ENCODE measurements at regions not wholly inside any gene's neighbourhood (a gene's known extent, or its start where the extent isn't known, plus 50 kb on each side); places are given as distances from the start of the nearest gene placed in this dataset.
"Not testable (repeated sequence)": the region's sequence is repeated elsewhere in the genome, so short reads cannot be mapped to it uniquely, and the experiment has no call there.

DNA sequence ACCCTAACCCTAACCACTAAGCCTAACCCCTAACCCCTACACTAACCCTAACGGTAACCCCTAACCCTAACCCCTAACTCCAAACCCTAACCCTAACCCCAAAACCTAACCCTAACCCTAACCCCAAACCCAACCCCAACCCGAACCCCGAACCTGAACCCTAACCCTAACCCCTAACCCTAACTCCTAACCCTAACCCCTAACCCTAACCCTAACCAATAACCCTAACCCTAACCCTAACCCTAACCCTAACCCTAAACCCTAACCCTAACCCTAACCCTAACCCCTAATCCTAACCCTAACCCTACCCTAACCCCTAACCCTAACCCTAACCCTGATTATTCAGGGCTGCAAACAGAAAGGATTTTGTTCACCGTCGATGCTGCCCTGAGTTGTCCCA, 144.6 kb upstream of the DUSP22 start:
- H3K4me1 ChIP-seq (ENCODE audit: control insufficient read depth in 2 of 2, insufficient read depth in 2 of 2, low read length in 2 of 2); H4K20me1 ChIP-seq (ENCODE audit: control insufficient read depth, insufficient read depth, low read length, poor library complexity, severe bottlenecking); H3K36me3 ChIP-seq (replicated peaks in 1 of 2; ENCODE audit: control extremely low read depth in 1 of 2, control insufficient read depth in 1 of 2, extremely low read depth in 1 of 2, insufficient read depth in 2 of 2, low read length in 1 of 2); H3K4me3 ChIP-seq (ENCODE audit: control extremely low read depth in 1 of 5, extremely low read depth in 1 of 5, insufficient read depth in 1 of 5, low read depth in 2 of 5, low read length in 4 of 5); H2AFZ ChIP-seq (ENCODE audit: insufficient read depth, low read depth, low read length, poor library complexity, severe bottlenecking); H3K27me3 Mint-ChIP-seq; DNase-seq; H3K27ac Mint-ChIP-seq; H3K79me2 ChIP-seq (ENCODE audit: control insufficient read depth, insufficient read depth, low read length); H3K9ac ChIP-seq (ENCODE audit: low read length); H3K27ac ChIP-seq (ENCODE audit: low read length in 2 of 2); H3K27me3 ChIP-seq (replicated peaks in 1 of 4; ENCODE audit: control extremely low read depth in 1 of 4, control insufficient read depth in 3 of 4, insufficient read depth in 4 of 4, low read length in 3 of 4); H3K4me1 Mint-ChIP-seq; intact Hi-C loops (cut with micrococcal nuclease); CTCF ChIA-PET; POLR2A ChIA-PET; H3K9me3 Mint-ChIP-seq (ENCODE audit: insufficient read depth); H3K4me3 Mint-ChIP-seq; H3K4me2 ChIP-seq (replicated peaks; ENCODE audit: low read depth, low read length, poor library complexity, severe bottlenecking); ATAC-seq (ENCODE audit: low read depth): not testable (repeated sequence)
- H3K9me3 ChIP-seq (ENCODE audit: control extremely low read depth in 1 of 3, control insufficient read depth in 2 of 3, insufficient read depth in 1 of 3, low read length in 2 of 3) = peaks cover 0 to 13% (median 0%) of the 10 kb centered on the region in 3 donors
- WGBS (ENCODE audit: insufficient coverage) = 98% methylated on average over 4 of the region's 5 CpGs

DNA sequence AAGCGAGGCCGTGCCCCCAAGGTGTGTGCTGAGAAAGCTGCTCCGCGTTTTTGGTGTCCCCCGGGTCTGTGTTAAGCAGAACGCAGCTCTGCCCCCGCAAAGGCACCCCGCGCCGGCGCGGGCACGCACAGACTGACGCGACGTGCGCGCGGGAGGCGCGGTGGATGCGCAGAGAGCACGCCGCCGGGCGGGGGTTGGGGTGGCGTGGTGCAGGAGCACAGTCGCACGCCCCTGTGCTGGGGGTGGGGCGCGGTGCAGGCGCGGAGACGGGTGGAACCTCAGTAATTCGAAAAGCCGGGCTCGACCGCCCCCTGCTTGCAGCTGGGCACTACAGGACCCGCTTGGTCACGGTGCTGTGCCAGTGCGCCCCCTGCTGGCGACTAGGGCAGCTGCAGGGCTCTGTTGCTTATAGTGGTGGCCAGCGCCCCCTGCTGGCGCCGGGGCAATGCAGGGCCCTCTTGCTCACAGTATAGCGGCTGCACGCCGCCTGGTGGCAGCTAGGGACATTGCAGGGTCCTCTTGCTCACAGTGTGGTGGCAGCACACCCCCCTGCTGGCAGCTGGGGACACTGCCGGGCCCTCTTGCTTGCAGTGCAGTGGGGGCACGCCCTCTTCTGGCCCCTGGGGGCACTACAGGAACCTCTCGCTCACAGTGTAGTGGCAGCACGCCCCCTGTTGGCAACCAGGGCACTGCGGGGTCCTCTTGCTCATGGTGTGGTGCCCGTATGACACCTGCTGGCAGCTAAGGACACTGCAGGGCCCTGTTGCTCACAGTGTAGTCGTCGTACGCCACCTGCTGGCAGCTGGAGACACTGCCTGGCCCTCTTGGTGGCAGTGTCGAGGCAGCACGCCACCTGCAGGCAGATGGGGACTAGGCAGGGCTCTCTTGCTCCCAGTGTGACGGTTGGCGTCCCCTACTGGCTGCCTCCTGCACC, 144.0 kb upstream of the DUSP22 start:
- H3K4me2 ChIP-seq (replicated peaks; ENCODE audit: low read depth, low read length, poor library complexity, severe bottlenecking); H3K9ac ChIP-seq (ENCODE audit: low read length); H3K79me2 ChIP-seq (ENCODE audit: control insufficient read depth, insufficient read depth, low read length); H3K27ac ChIP-seq (ENCODE audit: low read length in 2 of 2); H3K4me3 Mint-ChIP-seq; H3K27ac Mint-ChIP-seq; H3K4me3 ChIP-seq (ENCODE audit: control extremely low read depth in 1 of 5, extremely low read depth in 1 of 5, insufficient read depth in 1 of 5, low read depth in 2 of 5, low read length in 4 of 5); H3K9me3 Mint-ChIP-seq (ENCODE audit: insufficient read depth); H3K4me1 Mint-ChIP-seq; intact Hi-C loops (cut with micrococcal nuclease); CTCF ChIA-PET; H3K36me3 ChIP-seq (replicated peaks in 1 of 2; ENCODE audit: control extremely low read depth in 1 of 2, control insufficient read depth in 1 of 2, extremely low read depth in 1 of 2, insufficient read depth in 2 of 2, low read length in 1 of 2); H3K27me3 ChIP-seq (replicated peaks in 1 of 4; ENCODE audit: control extremely low read depth in 1 of 4, control insufficient read depth in 3 of 4, insufficient read depth in 4 of 4, low read length in 3 of 4); H4K20me1 ChIP-seq (ENCODE audit: control insufficient read depth, insufficient read depth, low read length, poor library complexity, severe bottlenecking); H3K4me1 ChIP-seq (ENCODE audit: control insufficient read depth in 2 of 2, insufficient read depth in 2 of 2, low read length in 2 of 2); POLR2A ChIA-PET; H2AFZ ChIP-seq (ENCODE audit: insufficient read depth, low read depth, low read length, poor library complexity, severe bottlenecking): not testable (repeated sequence)
- DNase-seq (peak; percentile 72), ATAC-seq (ENCODE audit: low read depth) (peak; percentile 63)
- 81% methylated on average over 59 of the region's 61 CpGs for WGBS (ENCODE audit: insufficient coverage)
- peaks cover 13% of the 10 kb centered on the region for H3K27me3 Mint-ChIP-seq
- TF ChIP-seq, protein P1, sequence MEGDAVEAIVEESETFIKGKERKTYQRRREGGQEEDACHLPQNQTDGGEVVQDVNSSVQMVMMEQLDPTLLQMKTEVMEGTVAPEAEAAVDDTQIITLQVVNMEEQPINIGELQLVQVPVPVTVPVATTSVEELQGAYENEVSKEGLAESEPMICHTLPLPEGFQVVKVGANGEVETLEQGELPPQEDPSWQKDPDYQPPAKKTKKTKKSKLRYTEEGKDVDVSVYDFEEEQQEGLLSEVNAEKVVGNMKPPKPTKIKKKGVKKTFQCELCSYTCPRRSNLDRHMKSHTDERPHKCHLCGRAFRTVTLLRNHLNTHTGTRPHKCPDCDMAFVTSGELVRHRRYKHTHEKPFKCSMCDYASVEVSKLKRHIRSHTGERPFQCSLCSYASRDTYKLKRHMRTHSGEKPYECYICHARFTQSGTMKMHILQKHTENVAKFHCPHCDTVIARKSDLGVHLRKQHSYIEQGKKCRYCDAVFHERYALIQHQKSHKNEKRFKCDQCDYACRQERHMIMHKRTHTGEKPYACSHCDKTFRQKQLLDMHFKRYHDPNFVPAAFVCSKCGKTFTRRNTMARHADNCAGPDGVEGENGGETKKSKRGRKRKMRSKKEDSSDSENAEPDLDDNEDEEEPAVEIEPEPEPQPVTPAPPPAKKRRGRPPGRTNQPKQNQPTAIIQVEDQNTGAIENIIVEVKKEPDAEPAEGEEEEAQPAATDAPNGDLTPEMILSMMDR (IDR thresholded peaks at IDR 0.05) = peak; percentile 81
- H3K9me3 ChIP-seq (ENCODE audit: control extremely low read depth in 1 of 3, control insufficient read depth in 2 of 3, insufficient read depth in 1 of 3, low read length in 2 of 3) = peaks cover 0 to 13% (median 0%) of the 10 kb centered on the region in 3 donors

DNA sequence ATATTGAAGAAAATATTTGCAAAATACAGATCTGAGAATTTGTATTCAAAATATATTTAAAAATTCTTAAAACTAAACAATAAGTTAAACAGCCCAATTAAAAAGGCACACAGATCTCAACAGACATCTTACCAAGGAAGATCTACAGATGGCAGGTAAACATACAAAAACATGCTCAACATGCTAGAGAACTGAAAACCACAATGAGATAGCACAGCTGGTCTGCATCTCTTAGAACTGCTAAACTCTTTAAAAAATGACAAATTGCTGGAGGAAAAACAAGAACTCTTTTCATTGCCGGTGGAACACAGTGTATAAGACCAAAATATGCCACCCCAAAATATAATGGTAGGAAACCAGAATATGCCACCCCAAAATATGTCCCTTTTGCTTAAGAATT, 142.1 kb upstream of the DUSP22 start:
- H3K79me2 ChIP-seq (ENCODE audit: control insufficient read depth, insufficient read depth, low read length); intact Hi-C loops (cut with micrococcal nuclease); ATAC-seq (ENCODE audit: low read depth); H3K27me3 ChIP-seq (replicated peaks in 1 of 4; ENCODE audit: control extremely low read depth in 1 of 4, control insufficient read depth in 3 of 4, insufficient read depth in 4 of 4, low read length in 3 of 4); H3K4me3 Mint-ChIP-seq; H3K4me1 ChIP-seq (ENCODE audit: control insufficient read depth in 2 of 2, insufficient read depth in 2 of 2, low read length in 2 of 2); H3K4me3 ChIP-seq (ENCODE audit: control extremely low read depth in 1 of 5, extremely low read depth in 1 of 5, insufficient read depth in 1 of 5, low read depth in 2 of 5, low read length in 4 of 5); H3K4me1 Mint-ChIP-seq; H3K9ac ChIP-seq (ENCODE audit: low read length); POLR2A ChIA-PET; H2AFZ ChIP-seq (ENCODE audit: insufficient read depth, low read depth, low read length, poor library complexity, severe bottlenecking); H3K4me2 ChIP-seq (replicated peaks; ENCODE audit: low read depth, low read length, poor library complexity, severe bottlenecking); H3K27ac Mint-ChIP-seq; H3K27ac ChIP-seq (ENCODE audit: low read length in 2 of 2); H3K36me3 ChIP-seq (replicated peaks in 1 of 2; ENCODE audit: control extremely low read depth in 1 of 2, control insufficient read depth in 1 of 2, extremely low read depth in 1 of 2, insufficient read depth in 2 of 2, low read length in 1 of 2); DNase-seq; H4K20me1 ChIP-seq (ENCODE audit: control insufficient read depth, insufficient read depth, low read length, poor library complexity, severe bottlenecking); CTCF ChIA-PET; H3K9me3 Mint-ChIP-seq (ENCODE audit: insufficient read depth): not testable (repeated sequence)
- peaks cover 25% of the 10 kb centered on the region for H3K27me3 Mint-ChIP-seq
- WGBS (ENCODE audit: insufficient coverage) = no CpG with 5 or more reads among the region's 1 CpG
- peaks cover 0 to 13% (median 0%) of the 10 kb centered on the region in 3 donors for H3K9me3 ChIP-seq (ENCODE audit: control extremely low read depth in 1 of 3, control insufficient read depth in 2 of 3, insufficient read depth in 1 of 3, low read length in 2 of 3)

All from B cell (primary cell).